HG03457 (cell line): ENCODE measurements at regions not wholly inside any gene's neighbourhood (a gene's known extent, or its start where the extent isn't known, plus 50 kb on each side); places are given as distances from the start of the nearest gene placed in this dataset.
"Not testable (repeated sequence)": the region's sequence is repeated elsewhere in the genome, so short reads cannot be mapped to it uniquely, and the experiment has no call there.

Experiments used
- ATAC-seq: cut with Tn5 transposase; IDR thresholded peaks from one replicate; pipeline ENCODE4 v1.9.1; 2021; ENCODE audit warnings: moderate number of reproducible peaks; ENCODE audit not compliant: unreplicated experiment

DNA sequence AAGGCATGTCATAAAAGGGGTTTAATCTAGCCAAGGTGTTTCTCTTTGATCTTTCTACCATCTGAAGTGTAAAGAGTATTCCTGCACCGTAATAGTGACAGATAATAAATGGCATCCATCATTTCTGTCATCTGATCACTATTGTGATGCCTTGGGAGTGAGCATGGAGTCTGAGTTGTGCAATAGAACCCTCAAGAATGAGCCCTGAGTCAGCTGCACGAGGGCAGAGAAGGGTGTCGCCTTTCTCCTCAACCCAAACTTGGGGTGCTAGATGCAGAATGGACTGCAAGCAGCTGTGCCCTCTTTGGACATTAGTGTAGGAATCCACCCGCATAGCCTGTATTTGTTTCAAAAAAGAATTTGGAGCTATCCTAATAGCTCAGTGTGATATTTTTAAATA, 115.2 kb downstream of the ZNF37A start:
- no peak for ATAC-seq

DNA sequence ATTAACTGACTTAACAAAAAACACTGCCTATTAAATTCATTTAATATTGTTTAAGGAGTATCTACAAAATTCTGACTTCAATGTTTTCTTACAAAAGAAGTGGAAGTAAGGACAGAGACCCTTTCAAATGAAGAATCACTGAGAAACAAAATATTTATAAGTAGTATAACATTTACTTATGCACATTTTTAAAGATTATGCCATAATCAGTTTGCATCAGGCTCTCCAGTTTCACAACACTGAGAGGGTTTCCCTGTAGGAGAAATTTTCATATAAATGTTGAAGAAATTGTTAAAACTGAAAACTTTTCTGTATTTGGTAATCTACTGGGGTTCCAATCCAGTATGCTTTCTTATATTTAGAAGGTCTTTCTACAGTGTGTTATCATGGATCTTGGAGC, 115.6 kb downstream of the ZNF37A start:
- ATAC-seq, result not testable (repeated sequence)

DNA sequence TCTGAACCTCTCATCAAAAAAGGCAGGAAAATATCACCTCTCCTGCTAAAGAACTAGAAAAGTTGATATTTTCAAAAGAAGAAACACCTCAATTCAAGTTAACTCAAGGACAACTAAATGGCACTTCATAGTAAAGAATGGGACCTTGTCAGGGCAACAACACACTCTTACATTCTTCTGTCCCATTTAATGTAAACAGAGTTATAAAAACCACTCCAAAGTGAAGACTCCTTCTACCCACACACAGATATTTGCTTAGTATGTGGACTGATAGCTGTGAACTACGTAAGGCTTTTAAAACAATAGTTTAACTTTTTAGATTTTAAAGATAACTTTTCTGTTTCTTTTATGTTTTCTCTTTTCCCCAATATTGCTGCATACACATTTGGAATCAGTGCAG, 118.3 kb downstream of the ZNF37A start:
- ATAC-seq, result no peak

DNA sequence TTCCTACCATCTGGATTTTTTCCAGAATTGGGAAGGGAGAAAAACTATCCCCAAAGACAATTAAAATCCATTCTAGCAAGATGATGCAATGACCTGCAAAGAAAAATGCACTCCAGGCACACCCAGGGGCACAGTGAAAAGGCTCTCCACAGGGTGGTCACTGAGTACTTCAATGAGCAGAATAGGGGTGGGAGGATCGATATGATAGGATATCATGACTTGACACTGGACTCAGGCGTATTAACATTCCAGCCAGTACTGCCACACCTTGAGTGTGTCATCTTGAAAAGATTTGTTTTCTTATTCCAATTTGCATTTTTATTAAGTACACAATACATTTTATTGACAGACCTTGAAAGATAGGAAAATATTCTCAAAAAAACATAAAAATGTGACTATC, 132.2 kb downstream of the ZNF37A start:
- no peak for ATAC-seq

DNA sequence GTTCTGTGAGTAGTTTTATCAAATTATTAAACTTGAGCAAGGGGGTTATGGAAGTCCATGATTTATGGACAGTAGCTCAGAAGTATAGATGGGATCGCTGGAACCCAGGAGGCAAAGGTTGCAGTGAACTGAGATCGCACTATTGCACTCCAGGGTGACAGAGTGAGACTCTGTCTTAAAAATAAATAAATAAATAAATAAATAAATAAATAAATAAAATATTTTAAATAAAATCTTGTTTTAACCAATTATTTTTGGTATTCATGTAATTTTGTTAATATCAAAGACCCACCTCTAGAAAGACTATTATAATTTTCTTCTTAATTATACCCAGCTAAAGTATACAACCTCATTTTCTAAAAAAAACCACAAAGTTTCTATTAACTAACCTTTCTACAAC, 134.3 kb downstream of the ZNF37A start:
- no peak for ATAC-seq

DNA sequence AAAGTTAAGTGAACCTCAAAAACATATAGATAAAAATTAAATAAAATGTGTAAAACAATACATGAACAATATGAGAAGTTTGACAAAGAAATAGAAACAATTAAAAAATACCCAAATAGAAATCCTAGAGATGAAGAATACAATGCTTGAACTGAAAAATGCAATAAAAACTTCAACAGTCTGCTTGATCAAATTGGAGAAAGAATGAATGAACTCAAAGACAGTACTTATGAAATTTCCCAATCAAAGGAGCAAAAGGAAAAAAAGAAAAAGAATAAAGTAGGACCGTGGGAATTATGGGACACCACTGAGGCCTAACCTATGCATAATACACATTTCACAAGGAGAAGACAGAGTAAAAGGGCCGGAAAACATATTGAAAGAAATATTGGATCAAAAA, 144.3 kb downstream of the ZNF37A start:
- not testable (repeated sequence) for ATAC-seq

DNA sequence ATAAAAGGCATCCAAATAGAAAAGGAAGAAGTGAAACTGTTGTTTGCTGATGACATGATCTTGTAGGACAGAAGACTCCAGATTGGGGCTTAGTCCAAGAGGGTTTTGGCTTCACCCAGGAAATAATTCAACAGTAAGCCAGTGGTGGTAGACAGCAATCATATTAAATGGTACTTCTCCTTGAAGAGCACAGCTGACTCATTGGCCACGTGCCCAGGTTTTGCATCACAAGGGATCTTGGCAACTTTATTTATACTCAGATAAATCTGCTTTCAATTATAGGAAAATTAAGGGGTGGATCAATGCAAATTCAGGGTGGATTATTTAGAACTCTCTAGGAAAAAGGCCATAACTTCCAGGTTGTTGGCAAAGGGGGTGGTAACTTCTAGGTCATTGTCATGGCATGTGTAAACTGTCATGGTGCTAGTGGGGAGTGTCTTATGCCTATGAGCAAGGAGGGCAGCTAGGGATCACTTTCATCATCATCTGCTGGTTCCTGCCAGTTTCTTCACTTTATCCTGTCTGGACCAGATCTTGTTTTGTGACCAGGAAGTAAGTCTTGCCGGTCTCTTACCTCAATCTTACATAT, 148.0 kb downstream of the ZNF37A start:
- not testable (repeated sequence) for ATAC-seq

DNA sequence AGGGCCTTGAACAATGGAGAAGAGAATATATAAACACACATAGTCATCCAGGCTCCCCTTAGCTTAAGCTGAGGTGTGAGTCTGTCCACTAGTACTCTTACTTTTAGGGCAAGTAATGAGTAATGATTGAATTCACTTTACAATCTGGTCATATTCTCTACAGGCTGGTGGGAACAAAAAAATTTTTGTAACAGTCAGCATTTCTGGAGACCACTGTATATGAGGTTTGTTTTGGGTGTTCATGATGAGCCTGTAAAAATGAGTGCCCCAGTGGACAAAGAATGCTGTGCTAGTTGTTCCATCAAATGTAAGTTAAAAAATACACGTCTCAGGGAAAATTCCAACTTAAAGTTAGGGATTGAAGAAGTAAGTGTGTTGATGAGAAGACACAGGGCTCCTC, 154.0 kb downstream of the ZNF37A start:
- not testable (repeated sequence) for ATAC-seq

DNA sequence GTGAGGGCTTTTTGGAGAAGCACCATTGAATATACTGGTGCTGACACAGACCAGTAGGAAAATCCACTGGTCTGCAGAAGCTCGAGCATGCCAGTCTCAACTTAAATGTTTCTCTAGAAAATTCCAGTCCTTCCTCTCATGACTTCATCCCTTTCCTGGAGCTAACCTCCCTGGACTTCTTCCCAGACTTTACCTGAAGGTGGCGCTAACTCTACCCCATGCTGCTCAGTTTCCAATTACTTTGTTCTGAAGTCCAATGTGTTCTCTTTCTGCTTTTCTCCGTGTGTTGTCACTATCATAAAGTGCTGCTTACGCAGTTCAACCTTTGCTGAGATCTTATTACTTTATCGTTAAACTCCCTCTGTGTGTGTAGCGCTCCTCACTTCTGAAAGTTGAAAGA, 158.4 kb downstream of the ZNF37A start:
- ATAC-seq, result not testable (repeated sequence)

DNA sequence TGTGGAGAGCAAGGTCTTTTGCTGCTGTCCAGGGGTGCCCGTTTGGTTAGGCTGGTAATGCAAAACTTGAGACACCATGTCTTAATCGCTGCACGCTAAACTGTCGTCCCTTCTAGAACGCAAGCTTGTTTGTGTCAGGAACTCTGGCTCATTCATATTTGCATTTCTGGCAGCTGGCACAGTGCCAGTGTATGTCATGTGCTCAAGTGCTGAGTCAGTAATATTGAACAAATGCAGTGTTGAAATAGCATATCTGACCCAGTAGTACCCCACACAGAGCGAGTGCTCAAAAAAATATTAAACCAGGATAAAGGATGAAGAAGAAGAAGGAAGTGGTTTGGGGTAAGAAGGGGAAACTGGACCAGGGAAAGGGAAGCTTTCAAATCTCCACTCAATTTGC, 173.4 kb downstream of the ZNF37A start:
- ATAC-seq, result not testable (repeated sequence)

DNA sequence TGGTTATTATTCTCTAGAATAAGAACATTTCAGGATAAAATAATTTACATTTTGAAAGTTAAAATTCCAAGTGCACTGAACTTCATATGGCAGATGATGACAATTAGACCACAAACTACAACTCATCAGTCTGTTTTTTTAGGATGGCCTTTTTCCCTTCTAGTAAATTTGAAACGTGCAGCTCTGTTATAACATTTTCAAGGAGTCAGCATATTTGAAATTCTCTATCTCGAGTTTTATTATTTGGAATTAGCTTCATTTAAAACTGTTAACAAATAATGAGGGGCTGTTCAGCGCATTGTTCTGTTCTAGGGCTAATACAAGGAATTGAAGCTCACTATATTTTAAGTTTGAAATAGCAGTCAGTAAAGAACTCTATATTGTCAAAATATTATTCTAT, 176.9 kb downstream of the ZNF37A start:
- not testable (repeated sequence) for ATAC-seq

DNA sequence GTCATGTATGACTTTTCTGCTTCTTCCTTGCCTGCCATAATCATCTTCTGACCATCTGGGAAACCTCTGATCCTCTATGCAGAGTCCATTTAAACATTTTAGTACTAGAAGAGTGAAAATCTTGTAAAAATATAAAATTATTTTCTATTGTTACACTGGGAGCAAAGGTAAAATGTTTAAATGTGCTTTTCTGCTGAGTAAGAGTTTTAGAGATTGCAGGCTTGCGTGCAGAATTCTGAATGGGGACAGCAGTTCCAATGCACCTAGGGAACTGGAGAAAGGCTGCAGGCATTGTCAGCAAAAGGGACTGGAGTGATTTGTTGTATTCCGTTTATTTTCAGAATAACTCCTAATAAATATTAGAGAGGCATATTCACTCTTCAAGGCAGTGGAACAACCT, 180.7 kb downstream of the ZNF37A start:
- not testable (repeated sequence) for ATAC-seq

DNA sequence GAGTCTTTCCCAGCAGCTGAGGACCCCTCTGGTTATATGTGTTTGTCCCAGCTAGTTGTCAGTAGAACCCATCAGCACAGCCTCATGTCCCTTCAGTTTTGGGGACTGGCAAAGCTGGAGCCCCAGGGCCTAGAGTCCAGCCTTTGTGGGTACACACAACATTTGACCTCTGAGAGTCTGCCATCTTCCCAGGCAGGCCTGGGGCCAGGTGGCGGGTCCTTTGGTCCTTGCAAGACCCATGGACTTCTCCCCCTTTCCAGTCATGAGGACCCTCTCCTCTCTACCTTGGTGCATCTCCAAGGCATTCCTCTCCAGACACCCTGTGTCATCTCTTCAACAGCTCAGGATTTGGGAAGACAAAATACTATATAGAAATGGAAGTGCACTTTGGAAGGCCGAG, 198.4 kb downstream of the ZNF37A start:
- not testable (repeated sequence) for ATAC-seq

DNA sequence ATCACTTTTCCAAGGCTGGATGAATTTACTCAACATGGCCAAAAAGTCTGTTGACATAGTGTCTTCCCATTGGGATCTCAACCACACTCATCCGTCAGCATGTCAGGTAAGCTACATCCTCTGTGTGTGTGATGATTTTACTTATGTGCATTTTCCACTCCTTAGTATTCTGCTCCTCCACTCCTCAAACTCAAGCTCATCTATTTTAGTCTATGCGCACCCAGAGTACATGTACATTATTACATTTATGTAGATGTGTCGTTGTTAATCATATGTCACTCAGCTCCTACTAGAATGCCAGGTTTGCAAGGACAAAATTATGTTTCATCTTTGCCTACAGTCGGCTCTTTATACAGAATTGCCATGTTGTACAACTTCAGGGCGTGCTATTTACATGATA, 216.0 kb downstream of the ZNF37A start:
- not testable (repeated sequence) for ATAC-seq

DNA sequence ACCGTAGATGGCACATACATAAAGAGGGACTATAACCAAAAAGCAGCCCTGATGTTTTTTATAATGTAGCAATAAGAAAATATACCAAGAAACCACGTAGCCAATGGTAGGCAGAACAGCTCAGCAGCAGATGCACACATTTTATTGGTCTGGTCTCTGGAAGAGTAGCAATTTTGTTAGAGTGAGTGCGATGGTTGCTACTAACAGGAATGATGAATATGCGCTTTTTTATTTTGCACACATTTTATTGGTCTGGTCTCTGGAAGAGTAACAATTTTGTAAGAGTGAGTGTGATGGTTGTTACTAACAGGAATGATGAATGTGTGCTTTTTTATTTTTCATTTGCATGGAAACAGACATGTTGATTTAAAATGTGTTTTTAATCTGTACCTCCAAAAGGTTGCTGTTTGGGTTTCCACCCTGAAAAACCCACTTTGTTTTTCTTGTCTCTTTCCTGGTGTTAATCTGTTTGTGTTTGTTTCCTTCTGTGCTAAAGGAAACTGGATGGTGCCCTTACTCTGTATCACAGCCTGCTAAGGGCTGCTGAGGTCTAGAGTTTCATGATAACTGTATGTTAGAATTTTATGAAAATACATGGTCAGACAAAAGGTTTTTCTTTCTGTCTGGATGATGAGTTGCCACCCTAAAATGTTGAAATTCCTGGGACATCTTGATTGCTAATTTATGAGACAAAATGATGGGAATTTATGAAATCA, 221.1 kb downstream of the ZNF37A start:
- not testable (repeated sequence) for ATAC-seq

DNA sequence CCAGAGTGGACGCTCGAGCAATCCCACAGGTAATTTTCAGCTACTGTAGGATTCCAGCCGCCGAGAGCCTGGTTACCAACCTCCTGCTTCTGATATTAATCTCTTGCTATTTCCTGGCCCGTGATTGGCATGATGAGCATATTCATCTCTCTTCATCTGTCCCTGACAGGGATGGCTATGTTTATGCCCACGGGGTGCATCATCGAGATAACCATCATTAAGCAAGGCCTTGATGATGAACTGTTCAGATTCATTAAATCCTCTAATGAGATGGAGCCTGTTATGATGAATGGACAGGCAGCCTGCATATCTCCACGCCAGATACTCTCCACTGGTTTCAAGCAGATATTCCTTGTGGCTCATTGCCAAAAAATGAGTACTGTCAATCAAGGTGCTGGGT, 227.3 kb downstream of the ZNF37A start:
- ATAC-seq, result not testable (repeated sequence)

DNA sequence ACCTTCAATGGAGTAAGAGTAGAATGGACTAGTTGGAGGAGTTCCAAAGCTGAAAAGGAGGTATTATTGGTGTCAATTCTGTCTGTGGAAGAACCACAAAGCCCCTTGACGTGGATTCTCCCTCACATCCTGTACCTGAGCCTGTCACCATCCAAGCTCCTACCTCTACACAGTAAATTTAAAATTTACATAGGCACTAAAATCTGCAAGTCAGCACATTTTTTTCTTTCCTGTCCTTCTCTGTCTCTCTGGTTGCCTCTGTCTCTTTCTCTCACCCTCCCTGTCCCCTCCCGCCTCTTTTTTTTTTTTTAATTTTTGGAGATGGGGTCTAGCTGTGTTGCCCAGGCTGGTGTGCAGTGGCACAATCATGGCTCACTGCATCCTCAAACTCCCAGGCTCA, 236.2 kb downstream of the ZNF37A start:
- ATAC-seq, result not testable (repeated sequence)

DNA sequence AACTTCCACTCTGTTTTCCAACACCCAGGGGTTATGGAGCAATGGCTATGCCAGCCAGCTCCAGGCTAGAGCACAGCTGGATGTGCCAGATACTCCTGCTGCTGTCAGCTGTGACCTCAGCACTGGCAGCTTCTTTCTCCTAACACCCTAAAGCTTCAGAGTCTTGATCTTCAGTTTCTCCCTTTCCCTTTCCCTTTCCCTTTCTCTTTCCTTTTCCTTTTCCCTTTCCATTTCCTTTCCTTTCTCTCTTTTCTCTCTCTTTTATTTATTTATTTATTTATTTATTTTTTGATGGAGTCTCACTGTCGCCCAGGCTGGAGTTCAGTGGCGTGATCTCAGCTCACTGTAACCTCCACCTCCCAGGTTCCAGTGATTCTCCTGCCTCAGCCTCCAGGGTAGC, 237.0 kb downstream of the ZNF37A start:
- ATAC-seq, result not testable (repeated sequence)

DNA sequence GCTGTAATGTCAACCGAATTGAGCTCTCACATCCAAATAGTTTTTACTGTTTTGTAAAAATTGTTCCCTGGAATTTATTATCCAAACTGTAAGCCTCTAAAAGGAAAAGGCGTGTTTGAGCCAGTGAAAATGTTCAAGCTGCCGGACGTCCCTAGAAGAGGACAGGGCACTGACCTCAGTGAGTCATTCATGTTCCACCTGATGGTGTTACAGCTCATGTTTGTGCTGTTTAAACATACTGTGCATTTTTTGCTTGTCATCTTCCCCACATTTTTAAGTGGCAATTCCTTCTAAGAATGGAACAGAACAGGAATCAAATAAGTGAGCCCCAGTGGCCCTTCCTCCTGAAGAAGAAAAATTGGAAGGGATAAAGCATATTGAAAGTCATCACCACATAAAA, 239.6 kb downstream of the ZNF37A start:
- not testable (repeated sequence) for ATAC-seq

DNA sequence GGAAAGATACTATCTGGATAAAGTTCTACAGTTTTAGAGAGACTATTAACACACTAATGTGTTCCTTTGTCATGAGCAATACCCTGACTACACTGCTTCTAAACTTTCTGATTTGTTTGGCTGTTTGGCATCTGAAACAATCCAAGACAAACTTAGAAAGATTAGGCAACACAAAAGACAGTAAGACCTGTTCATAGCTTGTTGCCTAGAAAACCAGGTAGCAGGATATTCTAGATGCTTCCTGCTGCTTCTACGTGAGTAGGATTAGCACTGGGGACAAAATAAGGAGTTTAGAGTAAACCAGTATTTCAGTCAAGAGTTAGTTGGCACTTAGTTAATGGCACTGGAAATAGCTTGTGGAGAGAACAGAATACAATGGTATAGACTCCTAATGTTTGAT, 256.5 kb downstream of the ZNF37A start:
- ATAC-seq, result not testable (repeated sequence)

DNA sequence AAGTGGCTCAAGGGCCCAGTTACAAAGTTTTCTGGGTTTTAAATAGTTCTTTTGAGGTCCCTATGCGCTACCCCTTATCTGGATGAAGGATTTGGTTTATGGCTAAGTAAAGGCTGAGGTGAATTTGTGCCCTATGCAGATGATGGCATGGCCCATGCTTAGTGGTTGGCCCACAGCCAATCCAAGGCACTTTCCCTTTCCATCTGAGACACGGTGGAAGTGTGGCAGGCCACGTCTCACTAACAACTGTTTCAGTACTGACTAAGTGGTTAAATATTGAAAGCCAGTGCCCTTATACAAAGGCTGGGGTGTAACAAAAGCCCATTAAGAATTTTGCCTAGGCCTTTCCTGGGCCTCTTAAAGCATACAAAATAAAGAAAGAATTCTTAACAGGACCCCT, 260.3 kb downstream of the ZNF37A start:
- not testable (repeated sequence) for ATAC-seq

DNA sequence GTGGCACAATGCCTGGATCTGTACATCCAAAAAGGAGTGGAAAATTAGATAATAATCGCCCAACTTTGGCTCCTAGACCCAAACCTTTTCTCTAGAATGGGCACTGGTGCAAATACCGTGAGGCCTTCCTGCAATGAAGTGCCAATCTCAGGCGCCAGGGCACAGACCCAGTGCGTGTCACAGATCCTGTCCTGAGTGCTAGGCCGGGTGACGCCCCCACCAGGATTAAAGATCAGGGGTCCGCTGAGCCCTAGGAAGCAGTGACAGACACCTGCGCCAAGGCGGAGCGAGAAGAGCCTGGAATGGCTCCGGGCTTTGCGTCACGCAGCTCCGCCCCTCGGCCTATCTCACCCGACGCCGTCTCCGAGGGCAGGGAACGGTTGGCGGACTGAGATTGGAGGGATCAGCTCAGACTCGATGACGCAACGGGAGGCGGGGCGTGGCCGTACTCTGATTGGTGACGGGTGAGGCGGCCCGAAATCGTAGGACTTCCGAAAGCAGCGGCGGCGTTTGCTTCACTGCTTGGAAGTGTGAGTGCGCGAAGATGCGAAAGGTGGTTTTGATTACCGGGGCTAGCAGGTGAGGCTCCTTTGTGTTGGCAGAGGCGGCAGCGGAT, 261.9 kb downstream of the ZNF37A start:
- ATAC-seq, result peak; percentile 99
